ENCODE measurements at regions not wholly inside any gene's neighbourhood (a gene's known extent, or its start where the extent isn't known, plus 50 kb on each side); places are given as distances from the start of the nearest gene placed in this dataset.
"Not testable (repeated sequence)": the region's sequence is repeated elsewhere in the genome, so short reads cannot be mapped to it uniquely, and the experiment has no call there.

GRCh38 chr7:113504691-113505090 is 386.3 kb upstream of the SMIM30 start:
- no peaks in the 10 kb centered on the region for H3K9me3 ChIP-seq
- DNase-seq (ENCODE audit: low spot score in 2 of 2) = no peak
- H3K27ac ChIP-seq = no peak overlapping the region
- H3K27me3 ChIP-seq = no peaks in the 10 kb centered on the region
- no peak for TF ChIP-seq POLR2AphosphoS5 (IDR thresholded peaks at IDR 0.05)
- no peak for TF ChIP-seq POLR2A (IDR thresholded peaks at IDR 0.05)
- TF ChIP-seq EP300 (IDR thresholded peaks at IDR 0.05) = no peak
- no peak for TF ChIP-seq CTCF (IDR thresholded peaks at IDR 0.05)
- H3K36me3 ChIP-seq = no peaks in the 10 kb centered on the region
- H3K4me1 ChIP-seq = no peaks in the 10 kb centered on the region
- WGBS = 82% methylated on average over 3 of the region's 3 CpGs
- H3K4me3 ChIP-seq = no peak overlapping the region

- no peaks in the 10 kb centered on the region for H3K36me3 ChIP-seq
- TF ChIP-seq EP300 (IDR thresholded peaks at IDR 0.05) = no peak
- no peak for TF ChIP-seq POLR2AphosphoS5 (IDR thresholded peaks at IDR 0.05)
- TF ChIP-seq CTCF (IDR thresholded peaks at IDR 0.05) = no peak
- no peak for TF ChIP-seq POLR2A (IDR thresholded peaks at IDR 0.05)
- no peak overlapping the region for H3K27ac ChIP-seq
Measured at GRCh38 chr7:113504142-113504541, 385.8 kb upstream of the SMIM30 start.

DNA sequence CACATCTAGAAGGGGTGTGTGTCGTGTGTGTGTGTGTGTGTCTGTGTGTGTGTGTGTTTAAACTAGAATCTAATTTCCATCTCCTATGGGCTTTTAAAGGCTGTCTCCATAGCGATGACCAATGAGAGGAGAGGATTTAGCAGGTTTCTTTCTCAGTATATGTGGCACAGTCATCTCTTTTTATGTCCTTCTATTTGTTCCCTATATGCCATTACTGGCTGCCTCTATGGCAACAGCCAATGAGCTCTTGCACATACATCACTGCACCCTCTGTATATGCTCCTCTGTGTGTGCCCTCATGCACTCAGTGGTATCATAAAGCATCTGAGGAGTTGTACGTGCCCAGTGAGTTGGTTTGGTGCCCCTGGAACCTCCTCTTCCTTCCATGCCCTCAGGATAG is 378.2 kb upstream of the SMIM30 start:
- WGBS = 82% methylated on average over 2 of the region's 3 CpGs
- H3K4me1 ChIP-seq = not testable (repeated sequence)

More at GRCh38 chr7:113504142-113504541, 385.8 kb upstream of the SMIM30 start:
- H3K27me3 ChIP-seq = no peaks in the 10 kb centered on the region
- H3K4me1 ChIP-seq = no peaks in the 10 kb centered on the region
- no peaks in the 10 kb centered on the region for H3K9me3 ChIP-seq
- H3K4me3 ChIP-seq = no peak overlapping the region
- no peak for DNase-seq (ENCODE audit: low spot score in 2 of 2)

DNA sequence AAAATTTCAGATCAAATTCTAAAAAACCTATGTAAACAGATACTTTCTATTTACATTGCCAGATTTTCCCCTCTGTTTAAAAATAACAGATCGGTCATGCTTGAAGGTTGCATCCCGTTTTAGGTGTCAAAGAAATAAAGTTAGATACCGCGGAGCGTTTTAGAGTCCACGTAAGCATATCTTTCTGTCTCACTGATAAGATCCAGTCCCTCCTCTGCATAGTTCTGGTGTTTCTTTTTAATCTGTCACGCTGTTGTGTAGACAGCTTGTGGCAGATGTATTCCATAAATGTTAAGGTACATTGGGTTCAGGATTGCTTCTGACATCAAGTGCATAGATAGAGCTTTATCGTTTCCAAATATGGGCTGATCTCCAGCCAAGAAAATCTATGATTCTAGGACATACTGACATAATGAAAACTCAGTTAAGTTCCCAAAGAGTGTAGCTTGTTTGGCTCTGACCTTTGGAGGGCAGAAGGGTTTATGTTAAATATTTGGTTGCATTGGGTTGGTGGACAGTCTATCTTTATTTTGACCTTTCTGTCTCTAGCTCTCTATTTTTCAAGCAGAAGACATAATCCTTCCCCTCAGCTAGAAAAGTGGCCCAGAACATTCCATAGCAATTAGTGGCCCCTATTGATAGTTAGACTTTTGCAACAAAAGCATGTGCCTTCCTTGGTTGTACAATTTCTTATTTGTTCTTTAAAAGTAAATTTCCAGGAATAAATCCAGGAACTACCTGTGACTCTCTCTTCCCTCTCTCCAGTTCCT is 376.6 kb upstream of the SMIM30 start:
- not testable (repeated sequence) for H3K36me3 ChIP-seq; H3K27ac ChIP-seq; H3K4me1 ChIP-seq; H3K4me3 ChIP-seq; DNase-seq (ENCODE audit: low spot score in 2 of 2); H3K9me3 ChIP-seq; H3K27me3 ChIP-seq
- WGBS = no CpG with 5 or more reads among the region's 8 CpGs

More for the DNA sequence above, 378.2 kb upstream of the SMIM30 start:
- H3K27ac ChIP-seq; H3K27me3 ChIP-seq; DNase-seq (ENCODE audit: low spot score in 2 of 2); H3K36me3 ChIP-seq; H3K9me3 ChIP-seq; H3K4me3 ChIP-seq: not testable (repeated sequence)

DNA sequence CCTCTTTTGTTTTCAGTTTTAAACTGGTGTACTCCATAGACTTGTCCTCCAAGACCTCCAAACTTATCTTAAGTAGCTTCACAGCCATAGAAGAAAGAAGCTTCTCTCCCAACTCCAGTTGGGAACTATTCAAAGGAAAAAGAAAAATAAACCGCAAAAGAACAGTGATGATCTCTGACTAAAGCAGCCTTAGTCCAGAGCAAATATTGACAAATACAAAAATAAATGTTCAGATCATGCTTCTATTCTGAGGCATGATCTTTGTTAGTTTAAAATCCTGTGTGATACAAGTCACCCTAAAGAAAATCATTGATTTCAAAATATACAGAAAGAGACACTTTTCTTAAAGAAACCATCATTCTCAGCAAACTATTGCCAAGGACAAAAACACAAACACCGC is 373.0 kb upstream of the SMIM30 start:
- Histone ChIP-seq H3K27ac (no peak overlapping the region), H3K36me3 (no peaks in the 10 kb centered on the region), H3K4me3 (no peak overlapping the region), H3K9me3 (no peaks in the 10 kb centered on the region), H3K4me1 (no peaks in the 10 kb centered on the region), H3K27me3 (no peaks in the 10 kb centered on the region)
- TF ChIP-seq POLR2A (IDR thresholded peaks at IDR 0.05) = no peak
- TF ChIP-seq EP300 (IDR thresholded peaks at IDR 0.05) = no peak
- no peak for TF ChIP-seq CTCF (IDR thresholded peaks at IDR 0.05)
- no peak for TF ChIP-seq POLR2AphosphoS5 (IDR thresholded peaks at IDR 0.05)
- DNase-seq (ENCODE audit: low spot score in 2 of 2) = no peak
- WGBS = 90% methylated on average over 2 of the region's 2 CpGs

GRCh38 chr7:113487925-113488731 is 369.8 kb upstream of the SMIM30 start:
- Histone ChIP-seq H3K36me3 (no peaks in the 10 kb centered on the region), H3K4me1 (no peaks in the 10 kb centered on the region), H3K27ac (no peak overlapping the region), H3K27me3 (no peaks in the 10 kb centered on the region), H3K9me3 (peaks cover 7% of the 10 kb centered on the region), H3K4me3 (no peak overlapping the region)
- DNase-seq (ENCODE audit: low spot score in 2 of 2) = no peak
- 91% methylated on average over 6 of the region's 16 CpGs for WGBS
- no peak for TF ChIP-seq POLR2A (IDR thresholded peaks at IDR 0.05)
- TF ChIP-seq EP300 (IDR thresholded peaks at IDR 0.05) = no peak
- no peak for TF ChIP-seq POLR2AphosphoS5 (IDR thresholded peaks at IDR 0.05)
- TF ChIP-seq CTCF (IDR thresholded peaks at IDR 0.05) = no peak

Measured in suprapubic skin (tissue), 4 donors.